HuH-7.5 (cell line): ENCODE measurements at regions not wholly inside any gene's neighbourhood (a gene's known extent, or its start where the extent isn't known, plus 50 kb on each side); places are given as distances from the start of the nearest gene placed in this dataset.

Experiments
- DNase-seq: peaks from one replicate; pipeline ENCODE4 v3.0.0; 2011; ENCODE audit warnings: low spot score

GRCh38 chr7:128145191-128145590 lies 95.9 kb upstream of the LEP start:
- no peak for DNase-seq

GRCh38 chr7:128146052-128146451 lies 95.0 kb upstream of the LEP start:
- DNase-seq, result no peak

GRCh38 chr7:128148676-128149075 lies 92.4 kb upstream of the LEP start:
- DNase-seq, result no peak

- no peak for DNase-seq
Observed at GRCh38 chr7:128150223-128150865, 90.7 kb upstream of the LEP start.

GRCh38 chr7:128151635-128152034 lies 89.4 kb upstream of the LEP start:
- no peak for DNase-seq

- no peak for DNase-seq
Observed at GRCh38 chr7:128152721-128153120, 88.4 kb upstream of the LEP start.

- no peak for DNase-seq
Observed at GRCh38 chr7:128153436-128153835, 87.6 kb upstream of the LEP start.

GRCh38 chr7:128154504-128154903 lies 86.6 kb upstream of the LEP start:
- DNase-seq, result no peak

GRCh38 chr7:128155100-128155740 lies 85.9 kb upstream of the LEP start:
- DNase-seq, result no peak

- no peak for DNase-seq
Observed at GRCh38 chr7:128157906-128158305, 83.2 kb upstream of the LEP start.

GRCh38 chr7:128158370-128158769 lies 82.7 kb upstream of the LEP start:
- no peak for DNase-seq

- no peak for DNase-seq
Observed at GRCh38 chr7:128160296-128160695, 80.8 kb upstream of the LEP start.

- no peak for DNase-seq
Observed at GRCh38 chr7:128161466-128162125, 79.5 kb upstream of the LEP start.

- no peak for DNase-seq
Observed at GRCh38 chr7:128162666-128163065, 78.4 kb upstream of the LEP start.

GRCh38 chr7:128163473-128163872 lies 77.6 kb upstream of the LEP start:
- DNase-seq, result no peak

- no peak for DNase-seq
Observed at GRCh38 chr7:128164061-128164954, 76.8 kb upstream of the LEP start.

GRCh38 chr7:128164955-128165670 lies 76.0 kb upstream of the LEP start:
- no peak for DNase-seq

GRCh38 chr7:128165927-128166420 lies 75.1 kb upstream of the LEP start:
- no peak for DNase-seq

- DNase-seq, result no peak
Observed at GRCh38 chr7:128166603-128167041, 74.5 kb upstream of the LEP start.

- DNase-seq, result no peak
Observed at GRCh38 chr7:128167042-128167701, 73.9 kb upstream of the LEP start.
